Ovary (tissue), 3 donors: ENCODE measurements at regions not wholly inside any gene's neighbourhood (a gene's known extent, or its start where the extent isn't known, plus 50 kb on each side); places are given as distances from the start of the nearest gene placed in this dataset.

Experiments used
- CTCF ChIP-seq, 3 donors: fragments of 450-650 bp in 2 of 3; fragments of 200-600 bp in 1 of 3; IDR thresholded peaks; one replicate each; pipeline versions ENCODE4 v1.5.1 to v1.8.0; 2016 to 2022; ENCODE audit warnings: antibody characterized with exemption in 3 of 3, mild to moderate bottlenecking in 1 of 3
- EP300 ChIP-seq: sonication (generic); formaldehyde crosslinking; IDR thresholded peaks from one replicate; pipeline ENCODE4 v1.6.1; 2017; ENCODE audit warnings: antibody characterized with exemption
- POLR2A ChIP-seq: fragments of 450-650 bp; IDR thresholded peaks from one replicate; pipeline ENCODE4 v1.6.1; 2017; ENCODE audit warnings: antibody characterized with exemption, mild to moderate bottlenecking, moderate library complexity
- donor health status: DM: no; HTN: no; CAD: no.

DNA sequence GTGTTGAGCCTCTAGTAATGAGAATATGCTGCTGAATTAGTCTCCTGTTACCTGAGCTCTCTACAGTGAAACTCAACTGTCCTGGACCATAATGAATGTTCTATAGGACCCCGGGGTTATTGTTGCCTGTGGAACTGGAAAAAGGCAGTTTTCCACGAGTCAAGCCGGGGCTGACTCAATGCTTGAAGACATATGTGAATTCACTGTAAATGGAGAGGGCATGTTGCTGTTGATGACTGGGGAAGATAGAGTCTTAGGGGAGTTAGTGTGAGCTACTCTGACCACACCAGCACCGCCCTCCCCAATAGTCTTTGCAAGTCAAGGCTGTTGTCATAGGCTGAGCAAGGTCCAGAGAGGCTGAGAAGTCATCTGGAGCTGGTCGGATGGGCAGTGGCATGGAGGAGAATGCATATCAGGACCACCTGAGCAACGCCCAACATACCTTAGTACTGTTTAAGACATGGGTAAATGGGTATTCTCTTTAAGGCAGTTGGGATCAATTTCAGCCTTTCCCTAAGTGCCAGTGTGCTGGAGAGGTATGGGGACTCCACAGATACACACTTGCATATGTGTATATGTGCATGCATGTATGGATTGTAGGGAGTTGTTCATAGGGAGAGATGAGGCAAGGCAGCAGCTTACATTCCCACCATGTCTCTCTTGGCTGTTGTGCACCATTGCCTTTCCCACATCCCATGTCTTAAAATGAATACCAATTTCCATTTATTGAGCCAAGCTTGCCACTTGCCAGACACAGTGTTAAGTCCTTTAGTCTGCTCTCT is 230.1 kb upstream of the NAV2 start:
- TF ChIP-seq CTCF (IDR thresholded peaks at IDR 0.05) (no peak), EP300 (no peak), POLR2A (no peak)
